Left lung (tissue), 4 donors: ENCODE measurements at regions not wholly inside any gene's neighbourhood (a gene's known extent, or its start where the extent isn't known, plus 50 kb on each side); places are given as distances from the start of the nearest gene placed in this dataset.

Experiments
- ATAC-seq: fragments of 200-7000 bp; cut with Tn5 transposase; one replicate; pipeline ENCODE4 v1.9.1; 2020; ENCODE audit warnings: moderate library complexity
- DNase-seq, 4 donors: peaks; one replicate each; pipeline ENCODE4 v3.0.0-alpha.2; 2013 to 2020
- H3K27ac ChIP-seq, 2 donors: fragments of 200-600 bp; sonication (generic) in 1 of 2; one replicate each; pipeline versions ENCODE4 v1.5.0 to v1.8.0; 2020 to 2021
- H3K27me3 ChIP-seq, 2 donors: fragments of 200-600 bp; sonication (generic) in 1 of 2; one replicate each; pipeline versions ENCODE4 v1.5.0 to v1.8.0; 2020 to 2021
- H3K36me3 ChIP-seq, 2 donors: fragments of 200-600 bp; sonication (generic) in 1 of 2; one replicate each; pipeline versions ENCODE4 v1.5.0 to v1.8.0; 2020 to 2021
- H3K4me1 ChIP-seq, 2 donors: fragments of 200-600 bp; one replicate each; pipeline ENCODE4 v1.8.0; 2021
- H3K4me3 ChIP-seq, 2 donors: fragments of 200-600 bp; sonication (generic) in 1 of 2; one replicate each; pipeline versions ENCODE4 v1.5.0 to v1.8.0; 2020 to 2021; ENCODE audit warnings: mild to moderate bottlenecking in 1 of 2
- H3K9me3 ChIP-seq, 2 donors: fragments of 200-600 bp; sonication (generic) in 1 of 2; one replicate each; pipeline versions ENCODE4 v1.5.0 to v1.8.0; 2020 to 2021
- intact Hi-C, 2 donors: fragments of 100-400 bp; cut with DNase I; formaldehyde crosslinking; loops; one replicate each; pipeline versions ENCODE4 v1.11.2 to v1.14.2; 2022
- TF ChIP-seq, protein P1 (sequence below), 2 donors: fragments of 200-600 bp; sonication (generic) in 1 of 2; IDR thresholded peaks; one replicate each; pipeline versions ENCODE4 v1.5.0 to v1.8.0; 2021; ENCODE audit warnings: antibody characterized with exemption in 2 of 2
- donor health status: DM: no; HTN: yes; CAD: no.
- donor health status: DM: no; HTN: no; CAD: no.

DNA sequence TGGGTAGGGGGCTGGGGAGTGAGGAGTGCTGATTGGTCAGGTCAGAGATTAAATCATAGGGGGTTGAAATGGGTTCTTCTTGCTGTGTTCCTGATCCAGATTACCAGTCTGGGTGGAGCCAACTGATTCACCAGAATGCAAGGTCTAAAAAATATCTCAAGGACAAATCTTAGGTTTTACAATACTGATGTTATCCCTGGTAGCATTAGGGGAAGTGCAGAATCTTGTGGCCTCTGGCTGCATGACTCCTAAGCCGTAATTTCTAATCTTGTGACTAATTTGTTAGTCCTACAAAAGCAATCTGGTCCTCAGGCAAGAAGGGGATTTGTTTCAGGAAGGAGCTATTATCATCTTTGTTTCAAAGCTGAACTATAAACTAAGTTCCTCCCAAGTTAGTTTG lies 289.2 kb upstream of the KYNU start:
- H3K27ac ChIP-seq, result no peak overlapping the region
- H3K4me3 ChIP-seq, result no peak overlapping the region
- no peaks in the 10 kb centered on the region for H3K27me3 ChIP-seq
- ATAC-seq (no peak), DNase-seq (no peak)
- no peaks in the 10 kb centered on the region for H3K36me3 ChIP-seq
- no peaks in the 10 kb centered on the region for H3K4me1 ChIP-seq
- no peaks in the 10 kb centered on the region for H3K9me3 ChIP-seq
- intact Hi-C loops, result no loop called here
- TF ChIP-seq, protein P1, sequence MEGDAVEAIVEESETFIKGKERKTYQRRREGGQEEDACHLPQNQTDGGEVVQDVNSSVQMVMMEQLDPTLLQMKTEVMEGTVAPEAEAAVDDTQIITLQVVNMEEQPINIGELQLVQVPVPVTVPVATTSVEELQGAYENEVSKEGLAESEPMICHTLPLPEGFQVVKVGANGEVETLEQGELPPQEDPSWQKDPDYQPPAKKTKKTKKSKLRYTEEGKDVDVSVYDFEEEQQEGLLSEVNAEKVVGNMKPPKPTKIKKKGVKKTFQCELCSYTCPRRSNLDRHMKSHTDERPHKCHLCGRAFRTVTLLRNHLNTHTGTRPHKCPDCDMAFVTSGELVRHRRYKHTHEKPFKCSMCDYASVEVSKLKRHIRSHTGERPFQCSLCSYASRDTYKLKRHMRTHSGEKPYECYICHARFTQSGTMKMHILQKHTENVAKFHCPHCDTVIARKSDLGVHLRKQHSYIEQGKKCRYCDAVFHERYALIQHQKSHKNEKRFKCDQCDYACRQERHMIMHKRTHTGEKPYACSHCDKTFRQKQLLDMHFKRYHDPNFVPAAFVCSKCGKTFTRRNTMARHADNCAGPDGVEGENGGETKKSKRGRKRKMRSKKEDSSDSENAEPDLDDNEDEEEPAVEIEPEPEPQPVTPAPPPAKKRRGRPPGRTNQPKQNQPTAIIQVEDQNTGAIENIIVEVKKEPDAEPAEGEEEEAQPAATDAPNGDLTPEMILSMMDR (IDR thresholded peaks at IDR 0.05), result no peak

GRCh38 chr2:142586693-142587580 lies 290.5 kb upstream of the KYNU start:
- Histone ChIP-seq H3K4me3 (no peak overlapping the region), H3K27ac (no peak overlapping the region), H3K9me3 (no peaks in the 10 kb centered on the region), H3K36me3 (no peaks in the 10 kb centered on the region), H3K27me3 (no peaks in the 10 kb centered on the region), H3K4me1 (no peaks in the 10 kb centered on the region)
- TF ChIP-seq, protein P1 (IDR thresholded peaks at IDR 0.05), result no peak
- peak in 2 of 4 donors; percentile 42 to 50 for DNase-seq
- intact Hi-C loops, result no loop called here
- ATAC-seq, result no peak

GRCh38 chr2:142585785-142586184 lies 291.7 kb upstream of the KYNU start:
- no peak overlapping the region for H3K27ac ChIP-seq
- ATAC-seq (no peak), DNase-seq (no peak)
- no peaks in the 10 kb centered on the region for H3K27me3 ChIP-seq
- H3K4me3 ChIP-seq, result no peak overlapping the region
- no peaks in the 10 kb centered on the region for H3K4me1 ChIP-seq
- intact Hi-C loops, result no loop called here
- no peaks in the 10 kb centered on the region for H3K9me3 ChIP-seq
- TF ChIP-seq, protein P1 (IDR thresholded peaks at IDR 0.05), result no peak
- no peaks in the 10 kb centered on the region for H3K36me3 ChIP-seq

DNA sequence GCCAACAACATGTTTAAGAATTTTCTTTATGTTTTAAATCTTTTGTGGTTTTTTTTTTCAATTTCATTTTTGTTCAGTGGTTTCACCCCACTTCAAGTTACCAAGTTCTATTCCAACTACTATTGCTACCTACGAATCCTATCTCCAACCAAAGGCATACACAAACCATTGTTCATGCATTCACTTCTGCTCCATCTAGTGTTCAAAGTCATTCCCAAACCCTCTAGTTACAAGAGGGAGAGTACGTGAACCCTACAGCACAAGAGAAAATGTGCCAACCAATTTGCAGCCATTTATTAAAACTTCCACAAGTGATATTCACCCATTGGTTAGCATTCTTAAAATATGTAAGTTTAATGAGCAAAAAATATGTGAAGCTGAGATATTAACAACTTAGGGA lies 295.1 kb upstream of the KYNU start:
- no peaks in the 10 kb centered on the region for H3K4me1 ChIP-seq
- H3K36me3 ChIP-seq, result no peaks in the 10 kb centered on the region
- TF ChIP-seq, protein P1 (IDR thresholded peaks at IDR 0.05), result no peak
- intact Hi-C loops, result no loop called here
- ATAC-seq, result no peak
- no peak overlapping the region for H3K4me3 ChIP-seq
- H3K9me3 ChIP-seq, result no peaks in the 10 kb centered on the region
- no peak overlapping the region for H3K27ac ChIP-seq
- no peak for DNase-seq
- H3K27me3 ChIP-seq, result no peaks in the 10 kb centered on the region

DNA sequence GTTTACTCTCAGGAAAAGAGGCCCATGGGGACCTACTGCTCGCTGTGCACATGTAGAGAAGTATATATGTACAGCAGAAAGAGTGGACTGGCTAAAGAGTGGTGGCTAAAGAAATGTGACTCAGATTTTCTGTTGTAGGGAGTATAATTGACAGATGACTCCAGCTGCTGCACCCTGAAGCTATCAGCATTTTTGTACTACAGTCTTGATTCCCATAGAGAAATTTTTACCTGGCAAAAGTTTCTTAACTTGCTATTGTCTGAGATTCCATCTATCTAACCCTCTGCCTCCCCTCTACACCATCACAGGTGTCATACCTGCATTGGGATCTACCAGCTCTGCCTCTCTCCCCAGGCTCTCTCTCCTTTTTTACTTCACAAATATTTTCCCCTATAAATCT lies 296.0 kb upstream of the KYNU start:
- ATAC-seq (no peak), DNase-seq (no peak)
- Histone ChIP-seq H3K9me3 (no peaks in the 10 kb centered on the region), H3K4me1 (no peaks in the 10 kb centered on the region), H3K4me3 (no peak overlapping the region), H3K27me3 (no peaks in the 10 kb centered on the region), H3K27ac (no peak overlapping the region), H3K36me3 (no peaks in the 10 kb centered on the region)
- TF ChIP-seq, protein P1 (IDR thresholded peaks at IDR 0.05), result no peak
- intact Hi-C loops, result no loop called here
